Lower lobe of right lung (tissue), 2 donors: ENCODE measurements at regions not wholly inside any gene's neighbourhood (a gene's known extent, or its start where the extent isn't known, plus 50 kb on each side); places are given as distances from the start of the nearest gene placed in this dataset.

ENCODE experiments used
- ATAC-seq, 2 donors: fragments of 200-7000 bp; cut with Tn5 transposase; one replicate each; pipeline ENCODE4 v1.9.1; 2020 to 2022; ENCODE audit warnings: mild to moderate bottlenecking in 2 of 2, moderate library complexity in 2 of 2
- DNase-seq: peaks from one replicate; pipeline ENCODE4 v3.0.0-alpha.2; 2020
- H3K27ac ChIP-seq: fragments of 200-600 bp; one replicate; pipeline ENCODE4 v1.8.0; 2022
- H3K27me3 ChIP-seq: fragments of 200-600 bp; one replicate; pipeline ENCODE4 v1.8.0; 2022; ENCODE audit warnings: low read depth
- H3K36me3 ChIP-seq: fragments of 200-600 bp; one replicate; pipeline ENCODE4 v1.8.0; 2022; ENCODE audit warnings: mild to moderate bottlenecking
- H3K4me1 ChIP-seq: fragments of 200-600 bp; one replicate; pipeline ENCODE4 v1.8.0; 2022
- H3K4me3 ChIP-seq: fragments of 200-600 bp; one replicate; pipeline ENCODE4 v1.8.0; 2022; ENCODE audit warnings: mild to moderate bottlenecking
- H3K9me3 ChIP-seq: fragments of 200-600 bp; one replicate; pipeline ENCODE4 v1.8.0; 2022
- intact Hi-C: fragments of 100-400 bp; cut with DNase I; formaldehyde crosslinking; loops from one replicate; pipeline ENCODE4 v1.11.0; 2022
- TF ChIP-seq, protein P1 (sequence below): fragments of 200-600 bp; IDR thresholded peaks from one replicate; pipeline ENCODE4 v1.8.0; 2022; ENCODE audit warnings: antibody characterized with exemption, mild to moderate bottlenecking
- donor health status: DM: no; HTN: yes; CAD: no; lungs with severe emphysema.

DNA sequence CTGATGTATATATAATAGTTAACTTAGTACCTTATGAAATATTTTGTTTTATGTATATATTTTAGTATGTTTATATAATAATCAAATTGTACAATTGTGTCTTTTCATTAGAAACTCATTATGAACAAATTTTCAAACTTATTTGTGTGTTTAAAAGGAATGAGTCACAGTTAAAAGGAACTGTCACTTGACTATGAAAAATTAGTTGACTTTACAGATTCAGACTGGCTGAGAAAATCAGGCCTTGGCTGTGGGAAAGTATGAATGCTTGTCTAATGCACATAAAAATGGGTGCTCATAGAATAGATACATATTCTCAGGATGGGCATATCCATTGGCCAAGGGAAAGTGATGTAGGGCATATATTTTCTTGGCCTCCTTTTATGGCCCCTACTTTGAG is 576.8 kb downstream of the SATB2 start:
- ATAC-seq (no peak), DNase-seq (no peak)
- Histone ChIP-seq H3K4me3 (no peak overlapping the region), H3K4me1 (no peaks in the 10 kb centered on the region), H3K9me3 (no peaks in the 10 kb centered on the region), H3K36me3 (no peaks in the 10 kb centered on the region), H3K27me3 (no peaks in the 10 kb centered on the region), H3K27ac (no peak overlapping the region)
- intact Hi-C loops = no loop called here
- TF ChIP-seq, protein P1, sequence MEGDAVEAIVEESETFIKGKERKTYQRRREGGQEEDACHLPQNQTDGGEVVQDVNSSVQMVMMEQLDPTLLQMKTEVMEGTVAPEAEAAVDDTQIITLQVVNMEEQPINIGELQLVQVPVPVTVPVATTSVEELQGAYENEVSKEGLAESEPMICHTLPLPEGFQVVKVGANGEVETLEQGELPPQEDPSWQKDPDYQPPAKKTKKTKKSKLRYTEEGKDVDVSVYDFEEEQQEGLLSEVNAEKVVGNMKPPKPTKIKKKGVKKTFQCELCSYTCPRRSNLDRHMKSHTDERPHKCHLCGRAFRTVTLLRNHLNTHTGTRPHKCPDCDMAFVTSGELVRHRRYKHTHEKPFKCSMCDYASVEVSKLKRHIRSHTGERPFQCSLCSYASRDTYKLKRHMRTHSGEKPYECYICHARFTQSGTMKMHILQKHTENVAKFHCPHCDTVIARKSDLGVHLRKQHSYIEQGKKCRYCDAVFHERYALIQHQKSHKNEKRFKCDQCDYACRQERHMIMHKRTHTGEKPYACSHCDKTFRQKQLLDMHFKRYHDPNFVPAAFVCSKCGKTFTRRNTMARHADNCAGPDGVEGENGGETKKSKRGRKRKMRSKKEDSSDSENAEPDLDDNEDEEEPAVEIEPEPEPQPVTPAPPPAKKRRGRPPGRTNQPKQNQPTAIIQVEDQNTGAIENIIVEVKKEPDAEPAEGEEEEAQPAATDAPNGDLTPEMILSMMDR = no peak

DNA sequence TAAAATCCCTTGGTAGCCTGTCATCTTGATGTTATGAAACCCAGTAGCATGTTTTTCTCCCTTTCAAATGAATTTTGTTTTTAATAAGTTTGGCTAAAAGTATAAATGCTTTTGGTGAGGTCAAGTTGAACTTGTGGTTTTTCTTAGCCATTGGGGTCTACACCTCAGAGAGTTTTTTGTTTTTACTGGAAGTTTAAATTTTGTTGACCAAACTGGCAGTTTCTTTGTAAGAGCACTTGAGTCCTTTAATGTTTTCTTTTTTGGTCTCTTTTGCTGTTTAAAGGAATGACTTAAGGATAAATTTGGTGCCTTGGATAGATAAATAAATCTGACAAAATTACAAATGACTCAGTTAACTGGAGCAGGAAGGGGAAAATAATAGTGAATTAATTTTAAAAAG is 577.3 kb downstream of the SATB2 start:
- H3K27ac ChIP-seq = no peak overlapping the region
- DNase-seq = no peak

DNA sequence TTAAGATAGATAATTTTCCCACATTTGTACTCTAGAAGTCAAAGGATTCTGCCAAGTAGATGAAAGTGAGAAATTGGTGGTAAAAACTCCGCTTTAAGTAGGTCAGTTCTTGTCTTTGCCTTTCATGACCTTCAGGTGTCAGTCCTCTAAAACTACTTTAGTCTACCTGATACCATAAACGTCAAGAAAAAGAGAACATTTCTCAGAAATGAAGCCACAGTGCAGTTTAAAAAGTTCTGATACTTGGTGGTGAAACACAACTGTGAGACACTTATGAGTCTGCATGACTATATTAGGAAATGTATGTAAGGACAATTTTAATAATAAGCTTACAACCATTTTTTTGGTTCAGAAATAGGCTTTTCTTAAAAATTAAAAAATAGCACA is 583.3 kb downstream of the SATB2 start:
- no peaks in the 10 kb centered on the region for H3K4me1 ChIP-seq
- no peaks in the 10 kb centered on the region for H3K27me3 ChIP-seq
- no peak overlapping the region for H3K27ac ChIP-seq
- TF ChIP-seq, protein P1 = no peak
- ATAC-seq (no peak), DNase-seq (no peak)
- no peaks in the 10 kb centered on the region for H3K36me3 ChIP-seq
- no peaks in the 10 kb centered on the region for H3K9me3 ChIP-seq
- intact Hi-C loops = no loop called here
- no peak overlapping the region for H3K4me3 ChIP-seq

More for the DNA sequence above, 577.3 kb downstream of the SATB2 start:
- no peaks in the 10 kb centered on the region for H3K36me3 ChIP-seq
- H3K27me3 ChIP-seq = no peaks in the 10 kb centered on the region
- TF ChIP-seq, protein P1 = no peak
- intact Hi-C loops = no loop called here
- H3K9me3 ChIP-seq = no peaks in the 10 kb centered on the region
- H3K4me1 ChIP-seq = no peaks in the 10 kb centered on the region
- no peak for ATAC-seq
- H3K4me3 ChIP-seq = no peak overlapping the region

DNA sequence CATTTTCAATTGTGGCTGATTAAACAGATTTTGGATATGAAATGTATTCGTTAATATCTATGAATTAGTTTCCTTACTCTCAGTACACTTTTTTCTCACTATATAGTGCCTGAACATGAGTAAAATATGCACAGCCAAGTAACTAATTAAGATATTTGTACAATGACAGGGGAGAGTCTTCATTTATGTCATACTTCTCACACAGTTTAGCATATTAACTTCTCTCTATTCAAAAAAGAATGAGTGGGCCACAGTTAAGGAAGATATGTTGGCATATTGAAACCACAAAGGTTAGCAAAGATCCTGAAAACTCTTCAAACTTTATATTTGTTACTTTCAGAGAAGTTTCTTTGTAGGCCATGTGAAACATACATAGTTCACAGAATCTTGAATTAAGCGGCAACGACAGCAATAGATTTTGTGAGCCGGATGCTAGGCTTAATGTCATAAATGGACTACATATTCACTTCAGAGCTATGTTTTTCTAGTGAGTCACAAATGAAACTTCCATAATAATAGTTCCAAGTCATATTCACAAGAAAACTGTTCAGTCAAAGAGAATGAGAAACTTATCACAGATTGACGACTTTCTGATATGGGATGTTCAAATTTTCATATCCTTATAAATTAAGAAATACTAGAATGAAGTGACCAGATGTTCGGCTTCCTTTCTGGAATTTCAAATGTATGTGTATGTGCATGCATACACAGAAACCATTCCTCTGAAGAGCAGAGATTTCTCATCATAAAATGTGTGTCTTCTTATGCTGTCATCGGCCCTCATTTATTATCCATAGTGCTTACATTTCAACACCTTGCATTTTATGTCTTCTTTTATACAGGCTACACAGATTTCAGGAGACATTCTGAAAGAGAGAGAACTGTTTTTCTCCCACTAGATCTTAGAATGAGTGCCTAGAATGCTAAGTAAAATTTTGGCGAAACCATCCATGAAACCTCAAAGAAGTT is 584.0 kb downstream of the SATB2 start:
- TF ChIP-seq, protein P1 = no peak
- no peak for ATAC-seq
- no peak overlapping the region for H3K4me3 ChIP-seq
- H3K27ac ChIP-seq = no peak overlapping the region
- no peaks in the 10 kb centered on the region for H3K4me1 ChIP-seq
- no peaks in the 10 kb centered on the region for H3K27me3 ChIP-seq
- no peaks in the 10 kb centered on the region for H3K9me3 ChIP-seq
- no peak for DNase-seq
- intact Hi-C loops = no loop called here
- H3K36me3 ChIP-seq = no peaks in the 10 kb centered on the region

DNA sequence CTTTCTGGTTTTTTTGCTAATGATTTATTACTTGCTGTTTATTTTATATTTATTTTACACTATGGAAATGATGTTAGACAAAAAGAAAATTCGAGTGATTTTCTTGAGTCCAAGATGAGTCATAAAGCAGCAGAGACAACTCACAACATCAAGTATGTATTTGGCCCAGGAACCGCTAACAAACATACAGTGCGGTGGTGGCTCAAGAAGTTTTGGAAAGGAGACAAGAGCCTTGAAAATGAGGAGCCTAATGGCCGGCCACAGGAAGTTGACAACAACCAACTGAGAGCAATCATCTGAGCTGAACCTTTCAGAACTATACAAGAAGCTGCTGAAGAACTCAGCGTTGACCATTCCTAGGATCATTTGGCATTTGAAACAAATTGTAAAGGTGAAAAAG is 594.1 kb downstream of the SATB2 start:
- intact Hi-C loops = no loop called here
- Histone ChIP-seq H3K4me3 (no peak overlapping the region), H3K27me3 (no peaks in the 10 kb centered on the region), H3K36me3 (no peaks in the 10 kb centered on the region), H3K4me1 (no peaks in the 10 kb centered on the region), H3K9me3 (peaks cover 8% of the 10 kb centered on the region), H3K27ac (no peak overlapping the region)
- no peak for DNase-seq
- no peak for ATAC-seq
- TF ChIP-seq, protein P1 = no peak
